ENCODE measurements at regions not wholly inside any gene's neighbourhood (a gene's known extent, or its start where the extent isn't known, plus 50 kb on each side); places are given as distances from the start of the nearest gene placed in this dataset.

DNA sequence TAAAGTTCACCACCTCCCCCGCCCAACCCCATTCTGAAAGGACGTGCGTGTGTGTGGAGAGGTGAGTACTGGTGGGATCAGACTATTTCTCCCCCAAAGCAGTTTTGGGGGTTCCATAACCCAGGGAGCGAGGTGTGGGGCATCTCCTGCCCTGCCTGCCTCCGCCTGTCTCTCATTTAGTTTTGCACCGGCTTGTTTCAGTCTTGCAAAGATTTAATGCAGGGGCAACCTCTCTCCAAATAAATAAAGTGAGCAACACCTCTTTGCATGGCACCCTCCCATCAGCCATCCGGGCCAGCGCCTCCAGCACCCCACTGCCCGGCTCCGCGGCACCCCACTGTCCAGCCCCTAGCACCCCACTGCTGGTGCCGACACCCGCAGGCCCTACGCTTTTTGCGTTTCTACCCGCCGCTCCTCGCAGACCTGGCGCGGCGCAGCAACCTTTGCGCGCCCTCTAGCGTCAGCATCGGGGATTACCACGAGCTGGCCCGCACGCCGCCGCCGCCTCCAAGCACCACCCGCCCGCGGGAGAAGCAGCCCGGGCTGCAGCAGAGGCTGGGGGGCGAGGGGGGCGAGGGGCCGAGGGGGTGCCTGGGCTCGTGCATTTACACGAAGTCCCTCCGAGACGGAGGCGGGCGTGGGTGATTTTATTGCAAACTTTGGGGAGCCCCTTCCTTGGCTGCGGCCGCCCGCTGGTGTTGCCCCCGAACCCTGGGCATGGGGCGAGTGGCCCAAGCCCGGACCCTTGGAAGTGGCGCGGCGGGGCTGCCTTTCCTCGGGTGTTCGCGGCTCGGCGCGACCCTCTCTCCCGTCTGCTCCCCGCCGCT, 55.8 kb upstream of the VRK1 start:
- Histone ChIP-seq H2BK15ac (ENCODE audit: low read length) (no peak overlapping the region), H3K36me3 (ENCODE audit: control insufficient read depth in 2 of 4, insufficient read depth in 4 of 4, low read length in 3 of 4) (no peaks in the 10 kb centered on the region), H3K79me1 (ENCODE audit: low read depth, low read length) (no peaks in the 10 kb centered on the region), H4K5ac (ENCODE audit: insufficient read length, low read depth, low read length) (no peak overlapping the region), H2BK120ac (replicated peaks; ENCODE audit: low read depth, low read length) (no peak overlapping the region), H3K14ac (ENCODE audit: insufficient read length) (no peak overlapping the region), H3K9ac (replicated peaks in 1 of 4; ENCODE audit: extremely low read depth in 1 of 4, low read depth in 3 of 4, low read length in 3 of 4) (no peak overlapping the region), H3K4ac (replicated peaks; ENCODE audit: insufficient read length, low read depth, low read length) (no peak overlapping the region), H2BK5ac (ENCODE audit: low read depth, low read length) (no peak overlapping the region), H4K20me1 (replicated peaks in 1 of 2; ENCODE audit: control insufficient read depth in 1 of 2, insufficient read depth in 2 of 2, low read length in 2 of 2) (no peaks in the 10 kb centered on the region), H3K56ac (replicated peaks; ENCODE audit: insufficient read length, low read depth, low read length) (no peak overlapping the region), H3K23ac (ENCODE audit: insufficient read length) (no peak overlapping the region), H3K4me2 (ENCODE audit: insufficient read depth in 1 of 2, low read depth in 2 of 2, low read length in 2 of 2) (peak overlapping the region; percentile 4 to 84), H3K23me2 (ENCODE audit: low read depth, low read length) (peaks cover 8% of the 10 kb centered on the region; the same call in 1 of the 2 replicates), H2AFZ (ENCODE audit: low read length) (peak overlapping the region; percentile 42; the same call in 1 of the 2 replicates), H3K4me3 (ENCODE audit: extremely low read depth in 1 of 4, insufficient read depth in 2 of 4, low read depth in 3 of 4, low read length in 4 of 4) (peak overlapping the region; percentile 30 to 61 (median 47)), H4K91ac (replicated peaks; ENCODE audit: insufficient read length, low read length) (no peak overlapping the region), H2BK20ac (ENCODE audit: low read length) (no peak overlapping the region), H3K18ac (ENCODE audit: extremely low read depth, low read length) (no peak overlapping the region), H3K79me2 (ENCODE audit: control insufficient read depth in 1 of 2, insufficient read depth in 2 of 2, low read length in 2 of 2) (no peaks in the 10 kb centered on the region), H3K4me1 (replicated peaks in 1 of 4; ENCODE audit: control insufficient read depth in 3 of 4, insufficient read depth in 4 of 4, low read length in 3 of 4) (peaks cover 0 to 5% (median 3%) of the 10 kb centered on the region in 4 experiments), H3K27me3 (replicated peaks in 1 of 4; ENCODE audit: control insufficient read depth in 3 of 4, extremely low read depth in 1 of 4, insufficient read depth in 3 of 4, low read length in 3 of 4) (no peaks in the 10 kb centered on the region; a peak in 1 of 7 replicates), H4K8ac (ENCODE audit: extremely low read depth, insufficient read depth, low read length) (peak overlapping the region; percentile 58), H2AK5ac (ENCODE audit: low read depth, low read length) (no peak overlapping the region), H3K27ac (ENCODE audit: low read depth, low read length) (no peak overlapping the region), H2BK12ac (ENCODE audit: low read depth, low read length) (no peak overlapping the region), H3K9me3 (ENCODE audit: insufficient read depth in 2 of 2, low read depth in 1 of 2, low read length in 1 of 2) (no peaks in the 10 kb centered on the region)
- FAIRE-seq (no peak), DNase-seq (ENCODE audit: low read depth in 1 of 2, low spot score in 2 of 2) (peak; percentile 10 to 94)
- CTCF ChIA-PET (ENCODE audit: partially characterized antibody): interaction anchor here (0.6 to 8.0 kb wide), 29 partner anchors 10 to 687 kb away, joined by 3 to 87 read pairs (median 3); partner anchors contain the start of gene VRK1
- WGBS, 2 experiments (ENCODE audit: extremely low coverage in 1 of 2, insufficient coverage in 1 of 2, insufficient read length in 1 of 2, insufficient replicate concordance in 2 of 2, low coverage in 1 of 2, low lambda C conversion rate in 2 of 2, missing lambda C conversion rate in 1 of 2): 4% methylated on average over 41 of the region's 62 CpGs; no CpG with 5 or more reads in 1 of the 2 experiments
- POLR2A ChIA-PET (ENCODE audit: partially characterized antibody): no interaction called here
- TF ChIP-seq KDM1A (IDR thresholded peaks at IDR 0.05; ENCODE audit: borderline replicate concordance, low read length) (no peak), TEAD4 (IDR thresholded peaks at IDR 0.05; ENCODE audit: low read depth, low read length) (no peak), CREB1 (IDR thresholded peaks at IDR 0.05) (peak; percentile 67), KDM5A (IDR thresholded peaks at IDR 0.05; ENCODE audit: low read length) (no peak), KDM4A (IDR thresholded peaks at IDR 0.05; ENCODE audit: low read depth, low read length, severe bottlenecking) (peak; percentile 52), JUND (IDR thresholded peaks at IDR 0.05; ENCODE audit: low read length) (no peak), CHD2 (IDR thresholded peaks at IDR 0.05; ENCODE audit: low read length) (no peak), SIN3A (conservative IDR thresholded peaks at IDR 0.05 in 1 of 2, IDR thresholded peaks at IDR 0.05 in 1 of 2; ENCODE audit: low read depth in 1 of 2, low read length in 2 of 2) (0 out of 4 replicates have a peak, but pooled peaks of 1 of the 2 experiments have one; percentile 30)
- TF ChIP-seq, protein P1, sequence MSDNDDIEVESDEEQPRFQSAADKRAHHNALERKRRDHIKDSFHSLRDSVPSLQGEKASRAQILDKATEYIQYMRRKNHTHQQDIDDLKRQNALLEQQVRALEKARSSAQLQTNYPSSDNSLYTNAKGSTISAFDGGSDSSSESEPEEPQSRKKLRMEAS (IDR thresholded peaks at IDR 0.05): peak; percentile 74
- TF ChIP-seq, protein P2, sequence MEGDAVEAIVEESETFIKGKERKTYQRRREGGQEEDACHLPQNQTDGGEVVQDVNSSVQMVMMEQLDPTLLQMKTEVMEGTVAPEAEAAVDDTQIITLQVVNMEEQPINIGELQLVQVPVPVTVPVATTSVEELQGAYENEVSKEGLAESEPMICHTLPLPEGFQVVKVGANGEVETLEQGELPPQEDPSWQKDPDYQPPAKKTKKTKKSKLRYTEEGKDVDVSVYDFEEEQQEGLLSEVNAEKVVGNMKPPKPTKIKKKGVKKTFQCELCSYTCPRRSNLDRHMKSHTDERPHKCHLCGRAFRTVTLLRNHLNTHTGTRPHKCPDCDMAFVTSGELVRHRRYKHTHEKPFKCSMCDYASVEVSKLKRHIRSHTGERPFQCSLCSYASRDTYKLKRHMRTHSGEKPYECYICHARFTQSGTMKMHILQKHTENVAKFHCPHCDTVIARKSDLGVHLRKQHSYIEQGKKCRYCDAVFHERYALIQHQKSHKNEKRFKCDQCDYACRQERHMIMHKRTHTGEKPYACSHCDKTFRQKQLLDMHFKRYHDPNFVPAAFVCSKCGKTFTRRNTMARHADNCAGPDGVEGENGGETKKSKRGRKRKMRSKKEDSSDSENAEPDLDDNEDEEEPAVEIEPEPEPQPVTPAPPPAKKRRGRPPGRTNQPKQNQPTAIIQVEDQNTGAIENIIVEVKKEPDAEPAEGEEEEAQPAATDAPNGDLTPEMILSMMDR (IDR thresholded peaks at IDR 0.05; ENCODE audit: control extremely low read depth in 1 of 3, insufficient read depth in 1 of 3, low read depth in 1 of 3, low read length in 3 of 3): peak; percentile 73 to 88 (median 80)
